Osteoblast (primary cell): ENCODE measurements at regions not wholly inside any gene's neighbourhood (a gene's known extent, or its start where the extent isn't known, plus 50 kb on each side); places are given as distances from the start of the nearest gene placed in this dataset.
"Not testable (repeated sequence)": the region's sequence is repeated elsewhere in the genome, so short reads cannot be mapped to it uniquely, and the experiment has no call there.

Experiments
- DNase-seq: peaks from one replicate; pipeline ENCODE4 v3.0.0; 2011; ENCODE audit warnings: low spot score, mixed read lengths; ENCODE audit not compliant: insufficient read length; ENCODE audit errors: missing footprints
- H2AFZ ChIP-seq: 2 replicates; pipeline ENCODE4 v1.6.0; 2011; ENCODE audit warnings: mild to moderate bottlenecking, low read length
- H3K27ac ChIP-seq: 2 replicates; pipeline ENCODE4 v1.5.1; 2011; ENCODE audit warnings: mild to moderate bottlenecking, low read depth, low read length, moderate library complexity
- H3K27me3 ChIP-seq: 2 replicates; pipeline ENCODE4 v1.6.0; 2012; ENCODE audit warnings: mild to moderate bottlenecking, control low read depth, inconsistent platforms, low read length, moderate library complexity; ENCODE audit not compliant: insufficient read depth
- H3K36me3 ChIP-seq: 2 replicates; pipeline ENCODE4 v1.5.1; 2011; ENCODE audit warnings: mild to moderate bottlenecking, low read length, control low read depth, moderate library complexity; ENCODE audit not compliant: insufficient read depth
- H3K4me1 ChIP-seq: 2 replicates; pipeline ENCODE4 v1.5.1; 2011; ENCODE audit warnings: mild to moderate bottlenecking, low read length, control low read depth, moderate library complexity; ENCODE audit not compliant: insufficient read depth
- H3K4me2 ChIP-seq: 2 replicates; pipeline ENCODE4 v1.6.0; 2011; ENCODE audit warnings: mild to moderate bottlenecking, low read length; ENCODE audit not compliant: insufficient read depth
- H3K4me3 ChIP-seq: fragments of 200-600 bp; sonication (generic); 3 replicates; pipeline ENCODE4 v1.5.1; 2012; ENCODE audit warnings: mild to moderate bottlenecking, low read length, inconsistent platforms; ENCODE audit not compliant: insufficient read depth
- H3K79me2 ChIP-seq: 2 replicates; pipeline ENCODE4 v1.6.0; 2012; ENCODE audit warnings: mild to moderate bottlenecking, low read length, control low read depth, inconsistent platforms; ENCODE audit not compliant: insufficient read depth
- H3K9me3 ChIP-seq: 2 replicates; pipeline ENCODE4 v1.5.1; 2011; ENCODE audit warnings: low read depth, low read length, control low read depth
- H4K20me1 ChIP-seq: 2 replicates; pipeline ENCODE4 v1.6.0; 2012; ENCODE audit warnings: mild to moderate bottlenecking, low read length, control low read depth; ENCODE audit not compliant: insufficient read depth
- TF ChIP-seq, protein P1 (sequence below): IDR thresholded peaks from 2 replicates; pipeline ENCODE4 v1.5.1; 2011; ENCODE audit warnings: mild to moderate bottlenecking, low read depth, low read length, moderate library complexity; ENCODE audit errors: extremely low read depth

DNA sequence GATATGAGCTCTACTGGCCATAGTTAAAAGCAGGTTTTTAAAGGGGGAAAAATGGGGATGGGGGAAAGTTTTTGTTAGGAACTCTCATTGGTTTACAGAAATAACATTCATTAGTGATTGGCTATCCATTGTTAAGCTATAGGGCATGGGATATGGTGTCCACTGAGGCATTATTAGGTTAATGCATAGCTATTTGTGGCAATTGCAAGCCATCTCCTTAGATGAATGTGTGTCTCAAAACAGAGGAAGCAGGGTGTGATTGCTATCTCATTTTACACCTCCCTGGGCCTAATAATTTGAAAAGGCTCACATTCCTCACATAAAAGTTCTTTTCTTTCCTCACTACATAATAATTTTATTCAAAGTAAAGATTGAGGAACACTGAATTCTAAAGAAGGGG is 396.6 kb downstream of the TAFA4 start:
- Histone ChIP-seq H2AFZ (no peak overlapping the region), H3K4me3 (no peak overlapping the region), H3K79me2 (no peaks in the 10 kb centered on the region), H3K27ac (no peak overlapping the region), H3K27me3 (no peaks in the 10 kb centered on the region), H3K4me2 (no peak overlapping the region), H3K36me3 (no peaks in the 10 kb centered on the region), H3K9me3 (peaks cover 6% of the 10 kb centered on the region), H4K20me1 (no peaks in the 10 kb centered on the region), H3K4me1 (no peaks in the 10 kb centered on the region)
- TF ChIP-seq, protein P1, sequence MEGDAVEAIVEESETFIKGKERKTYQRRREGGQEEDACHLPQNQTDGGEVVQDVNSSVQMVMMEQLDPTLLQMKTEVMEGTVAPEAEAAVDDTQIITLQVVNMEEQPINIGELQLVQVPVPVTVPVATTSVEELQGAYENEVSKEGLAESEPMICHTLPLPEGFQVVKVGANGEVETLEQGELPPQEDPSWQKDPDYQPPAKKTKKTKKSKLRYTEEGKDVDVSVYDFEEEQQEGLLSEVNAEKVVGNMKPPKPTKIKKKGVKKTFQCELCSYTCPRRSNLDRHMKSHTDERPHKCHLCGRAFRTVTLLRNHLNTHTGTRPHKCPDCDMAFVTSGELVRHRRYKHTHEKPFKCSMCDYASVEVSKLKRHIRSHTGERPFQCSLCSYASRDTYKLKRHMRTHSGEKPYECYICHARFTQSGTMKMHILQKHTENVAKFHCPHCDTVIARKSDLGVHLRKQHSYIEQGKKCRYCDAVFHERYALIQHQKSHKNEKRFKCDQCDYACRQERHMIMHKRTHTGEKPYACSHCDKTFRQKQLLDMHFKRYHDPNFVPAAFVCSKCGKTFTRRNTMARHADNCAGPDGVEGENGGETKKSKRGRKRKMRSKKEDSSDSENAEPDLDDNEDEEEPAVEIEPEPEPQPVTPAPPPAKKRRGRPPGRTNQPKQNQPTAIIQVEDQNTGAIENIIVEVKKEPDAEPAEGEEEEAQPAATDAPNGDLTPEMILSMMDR: no peak
- DNase-seq: no peak

DNA sequence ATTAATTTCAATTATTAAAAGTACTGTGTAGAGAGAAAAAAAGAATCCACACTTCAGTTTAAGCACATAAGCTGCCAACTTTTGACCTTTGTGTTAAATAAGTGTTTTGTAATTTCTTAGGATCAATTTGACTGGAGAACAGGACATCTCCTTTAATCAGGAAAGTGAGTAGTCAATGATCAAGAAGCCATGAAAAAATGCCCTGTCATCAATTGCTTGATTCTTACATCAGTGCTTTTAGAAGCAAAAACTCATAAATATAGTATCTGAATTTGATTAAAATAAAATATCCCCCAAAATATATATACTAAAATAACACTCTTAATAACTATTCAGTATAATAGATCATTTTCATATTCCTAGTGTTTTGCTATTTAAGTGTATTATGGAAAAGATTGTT is 409.0 kb downstream of the TAFA4 start:
- TF ChIP-seq, protein P1: no peak
- H2AFZ ChIP-seq: no peak overlapping the region
- H4K20me1 ChIP-seq: no peaks in the 10 kb centered on the region

DNA sequence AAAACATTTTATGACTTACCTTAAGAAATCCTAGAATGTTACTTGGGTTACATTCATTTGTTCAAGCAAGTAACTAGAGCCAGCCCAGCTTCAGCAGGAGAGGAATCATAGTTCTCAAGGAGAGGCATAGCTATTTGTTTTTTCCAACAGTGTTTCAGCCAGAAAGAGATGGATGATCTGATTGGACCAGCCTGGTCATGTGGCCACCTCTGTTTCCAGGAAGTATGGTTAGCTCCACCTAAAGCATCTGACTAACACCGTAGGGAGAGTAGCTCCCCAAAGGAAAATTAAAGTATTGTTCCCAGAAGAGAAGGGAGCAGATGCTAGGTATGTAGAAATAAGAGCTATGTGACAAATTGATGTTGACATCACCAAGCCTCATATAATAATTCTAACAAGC is 417.1 kb downstream of the TAFA4 start:
- Histone ChIP-seq H3K4me3 (no peak overlapping the region), H2AFZ (no peak overlapping the region), H4K20me1 (no peaks in the 10 kb centered on the region), H3K27me3 (no peaks in the 10 kb centered on the region), H3K36me3 (no peaks in the 10 kb centered on the region), H3K9me3 (no peaks in the 10 kb centered on the region), H3K4me2 (no peak overlapping the region), H3K27ac (no peak overlapping the region), H3K79me2 (no peaks in the 10 kb centered on the region), H3K4me1 (no peaks in the 10 kb centered on the region)
- no peak for DNase-seq
- TF ChIP-seq, protein P1: no peak

More for the DNA sequence above, 409.0 kb downstream of the TAFA4 start:
- Histone ChIP-seq H3K27me3 (no peaks in the 10 kb centered on the region), H3K36me3 (no peaks in the 10 kb centered on the region), H3K4me3 (no peak overlapping the region), H3K4me1 (no peaks in the 10 kb centered on the region), H3K27ac (no peak overlapping the region), H3K79me2 (no peaks in the 10 kb centered on the region), H3K9me3 (no peaks in the 10 kb centered on the region), H3K4me2 (no peak overlapping the region)
- DNase-seq: no peak

DNA sequence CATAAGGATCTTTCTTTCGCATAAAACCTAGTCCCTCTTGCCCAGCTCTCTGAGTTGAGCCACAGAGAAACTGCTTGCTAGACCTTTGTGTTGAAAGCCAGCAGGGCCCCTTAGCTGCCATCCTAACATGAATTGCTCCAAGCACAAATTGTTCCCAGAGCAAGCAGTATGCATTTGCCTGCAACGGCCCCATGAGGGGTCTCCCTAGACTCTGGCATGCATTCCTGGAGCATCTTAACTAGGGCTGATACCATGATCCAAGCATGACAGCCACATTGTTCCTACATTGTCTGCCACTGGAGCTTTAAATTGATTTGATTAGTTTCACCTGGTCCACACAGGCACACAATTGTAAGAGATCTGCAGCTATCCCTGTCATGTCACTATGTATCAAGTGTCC is 428.1 kb downstream of the TAFA4 start:
- DNase-seq: no peak
- H3K27me3 ChIP-seq: no peaks in the 10 kb centered on the region
- no peaks in the 10 kb centered on the region for H4K20me1 ChIP-seq
- TF ChIP-seq, protein P1: no peak
- no peak overlapping the region for H2AFZ ChIP-seq
- H3K36me3 ChIP-seq: no peaks in the 10 kb centered on the region
- H3K27ac ChIP-seq: no peak overlapping the region
- no peaks in the 10 kb centered on the region for H3K4me1 ChIP-seq
- H3K79me2 ChIP-seq: no peaks in the 10 kb centered on the region
- no peaks in the 10 kb centered on the region for H3K9me3 ChIP-seq
- H3K4me3 ChIP-seq: no peak overlapping the region
- H3K4me2 ChIP-seq: no peak overlapping the region

DNA sequence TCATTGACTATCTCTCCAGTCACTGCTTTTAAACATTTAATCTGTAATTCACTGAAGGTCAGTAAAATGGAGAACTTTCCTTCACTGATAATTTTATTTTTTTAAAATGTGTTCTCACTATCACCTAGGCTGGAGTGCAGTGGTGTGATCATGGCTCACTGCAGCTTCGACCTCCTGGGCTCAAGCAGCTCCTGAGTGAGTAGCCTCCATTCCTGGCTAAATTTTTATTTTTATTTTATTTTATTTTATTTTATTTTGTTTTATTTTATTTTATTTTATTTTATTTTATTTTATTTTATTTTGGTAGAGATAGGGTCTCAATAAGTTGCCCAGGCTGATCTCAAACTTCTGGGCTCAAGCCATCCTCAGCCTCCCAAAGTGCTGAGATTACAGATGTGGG is 446.5 kb downstream of the TAFA4 start:
- H3K4me1 ChIP-seq, H3K4me3 ChIP-seq, H3K27me3 ChIP-seq: not testable (repeated sequence)

More for the DNA sequence above, 446.5 kb downstream of the TAFA4 start:
- not testable (repeated sequence) for H3K27ac ChIP-seq, H4K20me1 ChIP-seq, H3K79me2 ChIP-seq, H3K4me2 ChIP-seq, H3K36me3 ChIP-seq, H3K9me3 ChIP-seq, DNase-seq, H2AFZ ChIP-seq
